Kidney capillary endothelial cell (primary cell): ENCODE measurements at regions not wholly inside any gene's neighbourhood (a gene's known extent, or its start where the extent isn't known, plus 50 kb on each side); places are given as distances from the start of the nearest gene placed in this dataset.
"Not testable (repeated sequence)": the region's sequence is repeated elsewhere in the genome, so short reads cannot be mapped to it uniquely, and the experiment has no call there.

ENCODE experiments used
- DNase-seq: peaks from one replicate; pipeline ENCODE4 v3.0.0-alpha.2; 2018; ENCODE audit warnings: low spot score

GRCh38 chr22:48784701-48785503 is 1042.8 kb downstream of the BRD1 start:
- no peak for DNase-seq

DNA sequence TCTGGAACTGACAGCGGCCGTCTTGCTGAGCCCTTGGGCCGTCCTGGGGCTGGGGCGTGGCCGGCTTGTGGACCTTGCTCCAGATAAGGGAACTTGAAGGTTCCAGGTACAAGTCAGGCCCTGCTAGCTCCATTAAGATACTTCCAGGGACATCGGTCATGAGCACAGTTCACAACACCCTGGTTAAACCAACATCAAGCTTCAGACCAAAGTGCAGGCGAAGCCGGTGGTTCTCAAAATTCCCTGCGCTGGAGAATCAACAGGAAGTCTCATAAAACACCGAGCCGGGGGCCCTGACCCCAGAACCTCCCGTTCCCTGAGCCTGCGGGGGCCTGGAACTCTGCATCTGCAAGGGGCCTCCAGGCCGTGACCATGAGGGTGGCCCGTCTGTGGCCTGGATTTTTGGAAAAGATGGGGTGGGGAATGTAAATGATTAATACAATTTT is 1043.8 kb downstream of the BRD1 start:
- no peak for DNase-seq

DNA sequence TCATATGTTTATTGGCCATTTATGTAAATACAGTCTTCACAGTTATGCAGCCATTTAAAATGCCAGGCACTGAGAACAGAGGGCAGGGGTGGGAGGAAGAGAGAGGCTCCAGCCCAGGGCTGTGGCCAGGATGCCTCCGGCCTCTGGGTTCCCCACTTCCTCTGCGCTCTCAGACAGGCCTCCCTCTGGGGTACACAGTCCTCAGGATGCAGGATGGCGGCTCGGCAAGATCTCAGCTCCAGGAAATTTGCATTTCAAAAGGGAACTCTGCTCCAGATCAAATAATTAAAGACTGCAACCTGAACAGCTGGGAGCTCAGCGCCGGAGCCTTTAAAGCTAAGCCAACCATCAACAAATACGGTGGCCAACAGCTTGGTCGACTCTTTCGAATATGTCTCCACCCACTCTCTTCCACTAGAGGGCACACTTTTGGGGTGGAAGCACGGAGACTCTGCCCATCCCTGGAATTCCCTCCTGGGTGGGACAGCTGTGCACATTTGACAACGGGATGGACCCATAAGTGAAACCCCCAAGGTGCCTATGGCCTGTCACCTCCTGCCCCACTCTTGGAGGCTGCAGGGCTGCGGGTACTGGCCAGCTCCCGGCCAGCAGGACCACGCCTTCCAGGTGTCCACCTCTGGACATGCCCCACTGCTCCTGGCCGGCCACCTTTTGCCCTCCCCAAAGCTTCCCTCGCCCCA is 1044.7 kb downstream of the BRD1 start:
- no peak for DNase-seq

GRCh38 chr22:48782326-48782725 is 1045.3 kb downstream of the BRD1 start:
- no peak for DNase-seq

DNA sequence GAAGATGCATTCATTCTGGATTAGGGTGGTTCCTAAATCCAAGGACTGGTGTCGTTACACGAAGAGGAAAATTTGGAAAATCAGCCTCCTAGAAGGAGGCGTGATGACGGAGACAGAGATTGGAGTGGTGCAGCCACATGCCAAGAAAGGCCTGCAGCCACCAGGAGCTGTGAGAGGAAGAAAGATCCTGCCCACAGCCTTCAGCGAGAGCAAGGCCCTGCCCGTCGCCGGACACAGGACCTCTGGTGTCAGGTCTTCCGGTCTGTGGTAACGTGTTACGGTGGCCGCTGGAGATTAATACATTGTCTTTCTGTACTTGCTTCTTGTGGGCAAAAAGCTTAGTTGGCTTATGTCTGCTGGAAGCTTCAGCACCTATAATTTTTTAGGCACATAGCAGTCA is 1045.8 kb downstream of the BRD1 start:
- DNase-seq = no peak

- no peak for DNase-seq
Observed at GRCh38 chr22:48781391-48781790, 1046.3 kb downstream of the BRD1 start.

DNA sequence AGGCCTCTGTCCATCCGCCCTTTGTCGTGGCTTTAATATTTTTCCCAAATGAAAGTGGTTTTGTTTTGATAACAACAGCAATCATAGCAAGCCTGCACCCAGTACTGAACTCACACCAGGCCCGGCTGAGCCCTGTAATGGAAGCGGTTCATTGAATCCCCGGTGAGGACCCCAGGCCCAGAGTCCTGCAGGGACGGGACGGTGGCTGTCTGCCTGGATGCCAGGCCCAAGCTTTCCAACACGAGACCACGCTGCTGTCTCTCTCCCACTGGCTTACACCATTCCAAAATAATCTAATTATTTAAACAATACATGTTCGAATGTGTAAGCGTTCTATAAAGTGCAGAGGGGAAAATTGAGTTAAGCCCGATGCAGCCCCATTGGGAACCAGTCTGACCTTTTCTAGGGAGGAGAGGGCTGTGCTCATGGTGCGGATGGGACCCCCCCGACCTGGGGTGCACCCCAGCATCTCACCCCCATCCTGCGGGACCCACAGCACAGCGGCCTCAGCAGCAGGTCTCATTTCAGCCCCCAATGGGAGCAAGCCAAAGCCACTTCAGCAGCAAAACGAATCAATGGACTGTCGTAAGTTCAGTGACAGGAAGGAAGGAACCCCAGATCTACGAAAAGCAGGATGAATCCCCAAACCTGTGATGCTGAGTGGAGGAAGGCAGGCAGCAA is 1046.9 kb downstream of the BRD1 start:
- DNase-seq = no peak

DNA sequence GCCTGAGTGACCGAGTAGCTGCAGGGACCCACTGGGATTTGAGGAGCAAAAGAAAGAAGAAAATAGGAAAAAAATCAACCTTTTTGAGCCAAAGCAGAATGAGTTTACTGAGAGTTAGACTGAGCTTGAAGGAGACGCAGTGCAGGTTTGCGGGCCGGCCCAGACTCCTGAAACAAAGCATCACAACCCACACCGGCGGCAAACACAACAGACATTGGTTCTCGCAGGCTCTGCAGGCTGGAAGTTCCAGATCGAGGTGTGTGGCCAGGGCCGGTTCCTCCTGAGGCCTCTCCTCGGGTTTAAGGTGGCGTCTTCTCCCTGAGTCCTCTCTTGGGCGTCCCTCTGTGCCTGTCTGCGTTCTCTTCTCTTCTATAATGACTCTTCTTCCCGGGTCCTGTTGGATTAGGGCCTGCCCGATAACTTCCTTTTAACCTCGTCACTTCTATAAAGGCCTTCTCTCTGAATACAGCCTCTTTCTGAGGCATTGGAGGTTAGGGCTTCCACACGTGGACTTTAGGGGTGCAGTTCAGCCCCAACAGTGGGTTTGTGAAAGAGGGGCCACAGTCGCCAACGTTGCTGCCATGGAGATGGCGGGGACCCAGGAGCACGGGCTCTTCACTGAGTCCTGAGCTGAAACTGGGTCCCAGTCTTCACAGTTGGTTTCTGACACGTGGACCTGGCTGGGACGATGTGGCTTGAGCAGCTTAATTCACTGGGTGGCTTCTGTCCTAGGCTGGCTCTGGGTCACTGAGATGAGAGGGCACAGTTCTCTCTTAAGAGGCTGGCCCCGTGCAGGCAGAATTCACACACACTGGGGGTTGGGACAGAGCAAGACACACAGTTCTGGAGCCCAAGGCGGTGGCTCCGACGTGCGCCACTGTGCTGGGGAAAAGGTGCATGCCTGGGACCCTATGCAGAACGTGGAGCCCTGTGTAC is 1047.7 kb downstream of the BRD1 start:
- DNase-seq = no peak

DNA sequence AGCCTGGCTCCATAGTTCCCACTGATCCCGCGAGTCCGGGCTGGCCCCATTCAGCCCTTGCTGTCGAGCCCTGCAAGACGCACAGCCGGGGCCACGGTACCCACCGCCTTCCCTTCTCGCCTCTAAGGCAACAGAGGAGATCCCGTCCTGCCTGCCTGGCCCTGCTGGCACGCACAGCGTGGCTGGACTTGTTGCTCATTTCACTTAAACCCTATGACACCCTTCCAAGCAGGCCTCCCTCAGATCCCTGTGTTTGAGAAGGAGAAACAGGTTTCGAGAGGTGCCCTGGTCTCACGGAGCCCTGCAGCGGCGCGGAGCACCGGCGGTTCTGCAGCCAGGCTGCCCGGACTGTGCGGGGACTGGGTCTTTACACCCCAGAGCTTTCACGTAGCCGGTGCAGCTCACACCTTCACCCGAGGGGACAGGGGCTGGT is 1048.4 kb downstream of the BRD1 start:
- DNase-seq = no peak

- no peak for DNase-seq
Observed at GRCh38 chr22:48778308-48779195, 1049.1 kb downstream of the BRD1 start.

- DNase-seq = no peak
Observed at GRCh38 chr22:48772286-48772907, 1055.3 kb downstream of the BRD1 start.

DNA sequence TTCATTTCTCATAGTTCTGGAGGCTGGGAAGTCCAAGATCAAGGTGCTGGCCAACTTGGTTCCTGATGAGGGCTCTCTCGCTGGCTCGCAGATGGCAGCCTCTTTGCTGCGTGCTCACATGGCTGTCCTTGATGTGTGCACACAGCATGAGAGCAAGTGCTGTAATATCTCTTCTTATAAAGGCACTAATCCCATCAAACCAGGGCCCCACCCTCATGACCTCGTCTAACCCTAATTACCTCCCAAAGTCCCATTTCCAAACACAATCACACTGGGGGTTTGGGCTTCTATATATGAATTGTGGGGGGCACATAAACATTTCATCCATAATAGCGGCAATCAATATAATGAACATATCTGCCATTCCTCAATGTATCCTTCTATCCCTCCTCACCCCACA is 1062.1 kb downstream of the BRD1 start:
- no peak for DNase-seq

DNA sequence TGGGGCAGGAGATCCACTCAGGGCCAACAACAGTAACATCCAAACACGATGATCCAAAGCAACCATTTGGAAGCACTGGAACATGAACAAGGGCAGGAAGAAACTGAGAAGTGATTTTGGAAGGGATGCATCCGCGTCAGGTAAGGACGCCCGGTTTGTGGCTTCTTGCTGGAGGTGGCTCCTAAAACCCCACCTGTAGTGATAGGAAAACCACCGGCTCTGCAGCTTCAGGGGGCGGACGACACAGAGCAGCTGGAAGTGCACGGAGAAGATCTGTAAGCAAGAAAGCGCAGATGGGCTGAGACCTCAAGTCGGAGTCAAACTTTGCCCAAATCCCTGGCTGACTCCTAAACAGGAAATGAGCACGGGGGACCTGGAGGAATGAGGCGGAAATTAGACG is 1066.1 kb downstream of the BRD1 start:
- no peak for DNase-seq

GRCh38 chr22:48760481-48761390 is 1066.9 kb downstream of the BRD1 start:
- DNase-seq = no peak

- DNase-seq = no peak
Observed at GRCh38 chr22:48758881-48759875, 1068.5 kb downstream of the BRD1 start.

- no peak for DNase-seq
Observed at GRCh38 chr22:48757985-48758561, 1069.6 kb downstream of the BRD1 start.

- DNase-seq = no peak
Observed at GRCh38 chr22:48757581-48757980, 1070.1 kb downstream of the BRD1 start.

DNA sequence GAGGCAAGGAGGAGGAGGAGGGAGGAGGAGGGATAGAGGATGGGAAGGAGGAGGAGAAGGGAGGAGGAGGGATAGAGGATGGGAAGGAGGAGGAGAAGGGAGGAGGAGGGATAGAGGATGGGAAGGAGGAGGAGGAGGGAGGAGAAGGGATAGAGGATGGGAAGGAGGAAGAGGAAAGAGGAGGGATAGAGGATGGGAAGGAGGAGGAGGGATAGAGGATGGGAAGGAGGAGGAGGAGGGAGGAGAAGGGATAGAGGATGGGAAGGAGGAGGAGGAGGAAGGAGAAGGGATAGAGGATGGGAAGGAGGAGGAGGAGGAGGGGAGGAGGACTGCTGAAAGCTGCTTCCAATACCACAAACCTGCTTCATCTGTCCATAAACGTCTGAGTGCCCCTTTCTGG is 1070.5 kb downstream of the BRD1 start:
- DNase-seq = not testable (repeated sequence)
